ENCODE measurements at regions not wholly inside any gene's neighbourhood (a gene's known extent, or its start where the extent isn't known, plus 50 kb on each side); places are given as distances from the start of the nearest gene placed in this dataset.

DNA sequence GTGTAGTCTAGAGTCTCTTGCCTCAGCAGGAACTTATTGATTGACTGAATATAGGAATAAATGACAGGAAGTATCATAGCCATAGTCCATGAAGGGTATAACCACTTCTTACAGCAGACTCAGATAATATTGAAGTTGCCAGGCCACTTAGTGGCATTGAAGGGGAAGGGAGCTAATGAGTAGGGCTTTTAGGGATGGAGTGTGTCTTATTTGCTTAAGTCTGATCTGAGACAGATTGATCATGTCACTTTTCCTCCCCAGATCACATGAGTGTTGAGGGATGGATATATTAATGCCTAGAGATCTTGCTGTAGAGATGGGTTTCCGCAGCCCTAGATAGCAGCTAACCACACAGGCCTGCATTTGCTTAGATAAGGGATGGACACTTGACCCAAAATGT lies 62.2 kb upstream of the NBEA start:
- no peak overlapping the region for H3K27ac ChIP-seq (ENCODE audit: low read length)
- no peak overlapping the region for H3K4me3 ChIP-seq (ENCODE audit: low read depth in 1 of 2, low read length in 2 of 2)
- no peaks in the 10 kb centered on the region for H3K36me3 ChIP-seq (ENCODE audit: control insufficient read depth in 1 of 2, insufficient read depth in 2 of 2, low read length in 2 of 2)
- H3K27me3 ChIP-seq (ENCODE audit: low read depth, low read length), result no peaks in the 10 kb centered on the region
- no peaks in the 10 kb centered on the region for H3K4me1 ChIP-seq (ENCODE audit: control insufficient read depth in 1 of 2, insufficient read depth in 2 of 2, low read length in 2 of 2)
- H3K9me3 ChIP-seq (ENCODE audit: control insufficient read depth in 1 of 2, low read length in 2 of 2), result no peaks in the 10 kb centered on the region

DNA sequence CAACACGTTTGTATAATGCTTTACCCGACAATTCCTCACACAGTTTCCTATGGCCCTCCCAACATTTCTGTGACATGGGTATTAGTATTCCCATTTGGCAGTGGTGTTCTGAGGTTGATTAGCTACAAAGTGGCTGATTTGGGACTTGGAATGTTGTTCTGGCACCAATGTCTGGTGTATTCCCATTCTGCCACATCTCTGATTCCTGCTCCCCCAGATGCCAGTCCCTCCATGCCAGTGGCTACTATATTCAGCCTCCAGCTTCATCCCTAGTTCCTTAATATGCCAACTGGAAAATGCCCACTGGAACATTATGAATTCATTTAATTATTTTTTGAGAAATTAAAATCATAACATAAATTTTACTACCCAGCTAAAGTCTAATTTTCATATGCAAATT lies 60.6 kb upstream of the NBEA start:
- H3K36me3 ChIP-seq (ENCODE audit: control insufficient read depth in 1 of 2, insufficient read depth in 2 of 2, low read length in 2 of 2), result no peaks in the 10 kb centered on the region
- H3K27ac ChIP-seq (ENCODE audit: low read length), result no peak overlapping the region
- H3K4me3 ChIP-seq (ENCODE audit: low read depth in 1 of 2, low read length in 2 of 2), result no peak overlapping the region
- no peaks in the 10 kb centered on the region for H3K4me1 ChIP-seq (ENCODE audit: control insufficient read depth in 1 of 2, insufficient read depth in 2 of 2, low read length in 2 of 2)
- H3K9me3 ChIP-seq (ENCODE audit: control insufficient read depth in 1 of 2, low read length in 2 of 2), result no peaks in the 10 kb centered on the region
- no peaks in the 10 kb centered on the region for H3K27me3 ChIP-seq (ENCODE audit: low read depth, low read length)

DNA sequence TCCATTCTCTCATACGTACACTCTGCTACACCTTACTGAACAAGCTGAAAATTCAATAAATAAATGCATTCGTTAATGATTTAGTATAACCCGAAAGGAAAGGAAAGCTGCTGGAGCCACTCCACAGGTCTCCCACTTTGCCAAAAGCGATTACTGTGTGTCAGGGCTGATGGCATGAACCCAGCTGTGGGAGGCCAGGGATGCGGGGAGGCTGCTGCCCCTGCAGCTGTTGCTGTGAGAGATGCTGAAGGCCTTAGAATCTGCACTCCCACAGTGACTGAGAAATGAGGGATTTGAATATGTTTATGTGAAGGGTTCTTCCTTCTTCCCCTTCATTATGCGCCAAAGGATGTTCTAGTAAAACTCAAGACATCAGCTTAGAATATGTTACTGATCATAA lies 58.7 kb upstream of the NBEA start:
- Histone ChIP-seq H3K27me3 (ENCODE audit: low read depth, low read length) (no peaks in the 10 kb centered on the region), H3K9me3 (ENCODE audit: control insufficient read depth in 1 of 2, low read length in 2 of 2) (no peaks in the 10 kb centered on the region), H3K36me3 (ENCODE audit: control insufficient read depth in 1 of 2, insufficient read depth in 2 of 2, low read length in 2 of 2) (no peaks in the 10 kb centered on the region), H3K4me3 (ENCODE audit: low read depth in 1 of 2, low read length in 2 of 2) (no peak overlapping the region), H3K27ac (ENCODE audit: low read length) (no peak overlapping the region), H3K4me1 (ENCODE audit: control insufficient read depth in 1 of 2, insufficient read depth in 2 of 2, low read length in 2 of 2) (no peaks in the 10 kb centered on the region)

DNA sequence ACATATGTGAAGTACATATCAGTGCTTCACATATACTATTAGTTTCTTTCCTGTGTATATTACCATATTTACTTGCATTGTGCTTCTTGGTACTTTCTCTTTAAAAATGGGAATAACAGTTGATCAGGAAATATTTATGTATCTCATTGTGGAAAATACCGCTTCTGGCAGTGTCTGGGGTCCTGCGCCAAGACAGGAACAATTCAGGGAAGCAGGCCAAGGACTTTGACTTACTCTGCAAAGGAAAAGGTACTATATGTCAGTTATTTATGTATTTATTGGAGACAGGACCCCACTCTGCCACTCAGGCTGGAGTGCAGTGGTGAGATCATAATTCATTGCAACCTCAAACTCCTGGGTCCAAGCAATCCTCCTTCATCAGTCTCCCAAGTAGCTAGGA lies 57.7 kb upstream of the NBEA start:
- H3K27ac ChIP-seq (ENCODE audit: low read length), result no peak overlapping the region

GRCh38 chr13:34886121-34886875 lies 55.8 kb upstream of the NBEA start:
- Histone ChIP-seq H3K27ac (ENCODE audit: low read length) (no peak overlapping the region), H3K4me3 (ENCODE audit: low read depth in 1 of 2, low read length in 2 of 2) (no peak overlapping the region), H3K36me3 (ENCODE audit: control insufficient read depth in 1 of 2, insufficient read depth in 2 of 2, low read length in 2 of 2) (no peaks in the 10 kb centered on the region), H3K9me3 (ENCODE audit: control insufficient read depth in 1 of 2, low read length in 2 of 2) (no peaks in the 10 kb centered on the region), H3K4me1 (ENCODE audit: control insufficient read depth in 1 of 2, insufficient read depth in 2 of 2, low read length in 2 of 2) (no peaks in the 10 kb centered on the region), H3K27me3 (ENCODE audit: low read depth, low read length) (no peaks in the 10 kb centered on the region)

More for the DNA sequence above, 57.7 kb upstream of the NBEA start:
- Histone ChIP-seq H3K36me3 (ENCODE audit: control insufficient read depth in 1 of 2, insufficient read depth in 2 of 2, low read length in 2 of 2) (no peaks in the 10 kb centered on the region), H3K4me3 (ENCODE audit: low read depth in 1 of 2, low read length in 2 of 2) (no peak overlapping the region), H3K27me3 (ENCODE audit: low read depth, low read length) (no peaks in the 10 kb centered on the region), H3K4me1 (ENCODE audit: control insufficient read depth in 1 of 2, insufficient read depth in 2 of 2, low read length in 2 of 2) (no peaks in the 10 kb centered on the region), H3K9me3 (ENCODE audit: control insufficient read depth in 1 of 2, low read length in 2 of 2) (no peaks in the 10 kb centered on the region)

DNA sequence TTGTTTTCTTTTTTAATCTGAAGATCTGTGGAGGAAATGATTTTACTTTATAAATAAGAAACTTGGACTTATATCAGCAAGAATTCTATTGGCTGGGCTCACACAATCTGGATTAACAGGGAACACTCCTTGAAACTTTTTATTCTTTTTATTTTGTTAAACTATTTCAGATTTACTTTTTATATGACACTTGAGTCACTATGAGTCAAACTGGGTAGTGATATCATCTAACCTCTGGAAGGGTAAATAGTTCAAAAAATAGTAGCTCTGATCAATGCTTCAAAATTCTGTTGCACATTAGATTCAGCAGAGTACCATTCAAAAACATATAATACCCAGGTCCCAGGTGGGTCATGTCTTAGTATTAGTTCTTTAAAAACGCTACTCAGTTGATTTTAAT lies 55.1 kb upstream of the NBEA start:
- no peaks in the 10 kb centered on the region for H3K27me3 ChIP-seq (ENCODE audit: low read depth, low read length)
- H3K27ac ChIP-seq (ENCODE audit: low read length), result no peak overlapping the region
- H3K36me3 ChIP-seq (ENCODE audit: control insufficient read depth in 1 of 2, insufficient read depth in 2 of 2, low read length in 2 of 2), result no peaks in the 10 kb centered on the region
- H3K4me3 ChIP-seq (ENCODE audit: low read depth in 1 of 2, low read length in 2 of 2), result no peak overlapping the region
- no peaks in the 10 kb centered on the region for H3K9me3 ChIP-seq (ENCODE audit: control insufficient read depth in 1 of 2, low read length in 2 of 2)
- H3K4me1 ChIP-seq (ENCODE audit: control insufficient read depth in 1 of 2, insufficient read depth in 2 of 2, low read length in 2 of 2), result no peaks in the 10 kb centered on the region
